GM19239 (cell line): ENCODE measurements at regions not wholly inside any gene's neighbourhood (a gene's known extent, or its start where the extent isn't known, plus 50 kb on each side); places are given as distances from the start of the nearest gene placed in this dataset.
"Not testable (repeated sequence)": the region's sequence is repeated elsewhere in the genome, so short reads cannot be mapped to it uniquely, and the experiment has no call there.

Source experiments
- DNase-seq: peaks from one replicate; pipeline ENCODE4 v3.0.0; 2011; ENCODE audit warnings: low spot score; ENCODE audit not compliant: insufficient read length
- FAIRE-seq: peaks from 2 replicates; lab custom pipeline; 2011; peaks lifted over from hg19 to GRCh38; lab: Jason Lieb, UNC

DNA sequence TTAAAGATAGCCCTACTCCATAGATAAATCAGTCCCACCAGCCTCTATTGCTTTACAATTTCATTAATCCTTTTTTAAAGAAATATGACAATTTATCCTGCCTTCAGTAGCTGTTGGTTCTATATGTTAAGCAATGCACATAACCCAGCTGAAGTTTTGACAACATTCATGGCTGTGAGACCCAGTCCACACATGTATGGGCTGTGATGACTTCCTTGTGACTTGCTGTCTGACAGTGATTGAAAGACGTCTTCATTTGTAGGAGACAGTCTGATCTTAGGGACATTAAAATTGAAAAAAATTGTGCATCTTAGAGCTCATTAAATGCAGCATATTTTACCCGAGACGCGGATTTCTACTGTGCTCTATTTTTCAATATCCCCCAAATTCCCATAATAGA, 252.0 kb upstream of the ASIC2 start:
- no peak for FAIRE-seq

GRCh38 chr17:33550261-33550660, 257.2 kb upstream of the ASIC2 start:
- DNase-seq (no peak), FAIRE-seq (no peak)

More for the DNA sequence above, 252.0 kb upstream of the ASIC2 start:
- no peak for DNase-seq

- DNase-seq: no peak
- no peak for FAIRE-seq
Observed at GRCh38 chr17:33551075-33551474, 258.0 kb upstream of the ASIC2 start.

DNA sequence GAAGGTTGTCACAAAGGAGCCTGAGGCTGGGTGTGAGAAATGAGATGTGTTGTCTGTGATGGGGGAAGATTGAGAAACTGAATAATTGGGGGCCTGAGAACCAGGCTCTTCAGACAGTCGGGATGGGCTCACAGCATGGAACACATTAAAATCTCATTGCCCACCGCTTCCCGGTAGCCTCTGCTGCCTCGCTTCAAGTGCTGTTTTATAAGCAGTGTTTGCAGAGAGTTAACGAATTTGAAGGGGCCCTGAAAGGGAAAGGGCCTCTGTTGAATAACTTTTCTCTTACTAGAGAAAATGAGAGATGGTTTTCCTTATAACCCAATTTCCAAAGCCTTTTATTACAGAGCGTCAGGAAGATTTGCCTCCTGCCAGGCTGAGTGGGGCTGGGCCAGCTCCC, 258.8 kb upstream of the ASIC2 start:
- DNase-seq (no peak), FAIRE-seq (no peak)

GRCh38 chr17:33560165-33560564, 267.1 kb upstream of the ASIC2 start:
- no peak for FAIRE-seq
- DNase-seq: no peak

DNA sequence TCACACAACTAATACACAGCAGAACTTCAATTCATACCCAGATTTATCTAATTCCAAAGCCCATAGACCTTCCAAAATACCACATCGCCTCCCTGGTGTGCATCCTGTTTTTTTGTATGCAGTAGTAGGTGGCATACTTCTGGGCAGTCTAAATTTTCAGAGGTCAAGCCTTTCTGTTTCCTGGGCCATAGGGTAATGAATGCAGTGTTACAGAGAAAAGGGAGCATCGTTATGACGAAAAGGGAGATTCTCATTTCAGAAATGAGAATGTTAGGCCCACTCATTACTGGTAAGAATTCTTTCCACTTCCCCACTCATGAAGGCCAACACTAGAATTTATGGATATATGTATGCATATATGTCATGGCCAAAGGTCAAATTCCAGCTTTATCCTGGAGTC, 267.8 kb upstream of the ASIC2 start:
- DNase-seq (no peak), FAIRE-seq (no peak)

DNA sequence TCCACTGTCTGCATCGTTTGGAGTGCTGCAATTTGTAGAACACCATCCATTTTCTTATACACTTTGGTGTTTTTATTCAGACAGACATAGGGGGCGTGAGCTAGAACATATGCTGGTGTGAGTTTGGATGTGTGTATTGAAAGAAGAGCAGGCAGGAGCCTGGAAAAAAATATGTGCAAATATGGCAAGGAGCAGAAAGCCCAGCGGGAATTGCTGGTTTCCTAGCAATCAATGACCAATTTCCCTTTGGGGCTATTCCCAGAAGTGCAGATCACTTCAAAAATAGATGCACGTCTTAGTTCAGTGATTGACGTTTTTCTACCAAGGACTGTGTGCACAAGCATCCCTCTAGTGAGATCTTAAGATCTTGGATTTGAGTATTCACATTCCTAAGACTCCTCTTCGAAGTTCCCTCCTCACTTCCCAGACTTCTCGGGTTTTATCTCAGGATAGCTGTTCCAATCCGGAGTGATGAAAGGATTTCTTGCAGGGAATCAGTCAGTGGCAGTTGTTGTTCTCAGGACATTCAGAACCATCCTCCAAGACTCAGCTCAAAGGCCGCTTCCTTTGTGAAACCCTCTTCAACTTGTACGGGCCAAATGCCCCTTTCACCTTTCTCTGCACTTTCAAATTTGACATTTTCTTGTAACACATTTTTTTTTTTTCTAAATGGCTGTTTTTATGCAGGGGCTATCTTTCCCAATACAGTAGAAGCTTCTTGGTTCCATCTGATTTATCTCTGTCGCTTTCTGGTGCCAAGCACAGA, 268.7 kb upstream of the ASIC2 start:
- FAIRE-seq (no peak), DNase-seq (no peak)

- DNase-seq (no peak), FAIRE-seq (no peak)
Observed at GRCh38 chr17:33562792-33563191, 269.7 kb upstream of the ASIC2 start.

DNA sequence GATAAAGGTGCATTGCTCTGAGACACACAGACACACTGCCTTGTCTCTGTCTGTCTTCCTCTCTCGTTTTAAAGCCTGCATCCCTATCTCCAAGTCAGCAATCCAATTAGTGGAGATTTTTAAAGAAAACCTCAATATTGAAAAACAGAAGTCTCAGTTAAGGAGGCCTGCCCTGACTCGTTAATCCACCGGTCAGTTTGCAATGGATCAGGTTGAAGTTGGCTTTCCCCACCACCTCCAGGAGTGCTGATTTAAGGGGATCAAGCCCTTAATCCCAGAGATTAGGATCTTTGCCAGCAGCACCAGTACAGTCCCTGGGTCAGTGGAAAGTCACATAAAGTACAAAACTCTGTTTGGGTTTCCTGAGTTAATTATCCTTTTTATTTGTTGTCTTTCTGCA, 271.1 kb upstream of the ASIC2 start:
- no peak for FAIRE-seq
- DNase-seq: no peak

GRCh38 chr17:33567223-33567622, 274.1 kb upstream of the ASIC2 start:
- DNase-seq (no peak), FAIRE-seq (no peak)

- no peak for DNase-seq
- no peak for FAIRE-seq
Observed at GRCh38 chr17:33572615-33573014, 279.5 kb upstream of the ASIC2 start.

DNA sequence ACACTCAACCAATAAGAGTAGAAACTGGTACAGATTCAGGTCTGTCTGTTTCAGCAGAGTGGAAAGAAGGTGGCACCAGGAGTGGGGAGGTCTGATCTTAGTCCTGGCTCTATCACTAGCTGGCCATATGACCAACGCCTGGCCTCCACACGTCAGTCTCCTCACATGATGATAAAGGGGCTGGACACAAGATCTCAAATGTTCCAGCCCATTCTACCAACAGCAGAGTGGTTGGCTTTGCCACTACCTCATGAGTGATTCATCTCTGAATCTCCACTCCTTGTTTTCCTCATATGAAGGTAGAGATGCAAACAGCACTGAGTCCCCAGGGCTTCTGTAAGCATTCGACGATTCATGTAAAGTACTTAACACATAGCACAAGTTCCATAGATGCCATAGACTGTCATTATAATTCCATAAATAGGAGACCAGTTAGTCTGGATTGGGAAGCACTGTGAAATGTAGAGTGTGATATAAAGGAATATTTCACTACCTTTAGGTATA, 281.9 kb upstream of the ASIC2 start:
- no peak for FAIRE-seq
- no peak for DNase-seq

DNA sequence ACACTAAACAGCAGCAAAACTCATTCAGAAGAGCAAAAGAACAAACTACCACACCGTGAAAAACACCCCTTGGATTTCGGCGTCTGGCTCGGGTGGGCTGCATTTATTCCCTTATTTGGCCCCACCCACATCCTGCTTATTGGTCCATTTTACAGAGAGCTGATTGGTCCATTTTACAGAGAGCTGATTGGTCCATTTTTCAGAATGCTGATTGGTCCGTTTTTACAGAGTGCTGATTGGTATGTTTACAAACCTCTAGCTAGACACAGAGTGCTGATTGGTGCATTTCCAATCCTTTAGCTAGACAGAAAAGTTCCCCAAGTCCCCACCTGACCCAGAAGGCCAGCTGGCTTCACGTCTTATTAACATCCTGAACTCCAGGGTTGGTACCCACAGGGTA, 286.6 kb upstream of the ASIC2 start:
- not testable (repeated sequence) for DNase-seq, FAIRE-seq

GRCh38 chr17:33580215-33580614, 287.1 kb upstream of the ASIC2 start:
- DNase-seq (no peak), FAIRE-seq (no peak)

DNA sequence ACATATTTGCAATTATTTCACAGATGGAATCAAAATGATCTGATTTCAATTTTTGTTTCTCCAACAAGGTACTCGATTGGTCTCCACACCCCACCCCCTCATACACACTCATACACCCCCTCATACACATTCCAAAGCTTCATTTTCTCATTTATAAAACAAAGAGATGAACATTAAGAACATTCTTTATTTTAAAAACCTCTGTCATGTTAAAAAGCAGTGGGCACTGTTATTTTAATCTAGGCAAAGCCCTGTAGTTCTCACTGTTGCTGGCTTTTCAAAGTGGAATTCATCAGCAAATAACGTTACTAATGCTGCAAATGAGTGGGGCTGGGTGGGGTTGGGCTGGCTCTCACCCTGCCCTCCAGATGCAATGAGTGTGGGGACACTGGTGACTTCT, 289.6 kb upstream of the ASIC2 start:
- FAIRE-seq: no peak

DNA sequence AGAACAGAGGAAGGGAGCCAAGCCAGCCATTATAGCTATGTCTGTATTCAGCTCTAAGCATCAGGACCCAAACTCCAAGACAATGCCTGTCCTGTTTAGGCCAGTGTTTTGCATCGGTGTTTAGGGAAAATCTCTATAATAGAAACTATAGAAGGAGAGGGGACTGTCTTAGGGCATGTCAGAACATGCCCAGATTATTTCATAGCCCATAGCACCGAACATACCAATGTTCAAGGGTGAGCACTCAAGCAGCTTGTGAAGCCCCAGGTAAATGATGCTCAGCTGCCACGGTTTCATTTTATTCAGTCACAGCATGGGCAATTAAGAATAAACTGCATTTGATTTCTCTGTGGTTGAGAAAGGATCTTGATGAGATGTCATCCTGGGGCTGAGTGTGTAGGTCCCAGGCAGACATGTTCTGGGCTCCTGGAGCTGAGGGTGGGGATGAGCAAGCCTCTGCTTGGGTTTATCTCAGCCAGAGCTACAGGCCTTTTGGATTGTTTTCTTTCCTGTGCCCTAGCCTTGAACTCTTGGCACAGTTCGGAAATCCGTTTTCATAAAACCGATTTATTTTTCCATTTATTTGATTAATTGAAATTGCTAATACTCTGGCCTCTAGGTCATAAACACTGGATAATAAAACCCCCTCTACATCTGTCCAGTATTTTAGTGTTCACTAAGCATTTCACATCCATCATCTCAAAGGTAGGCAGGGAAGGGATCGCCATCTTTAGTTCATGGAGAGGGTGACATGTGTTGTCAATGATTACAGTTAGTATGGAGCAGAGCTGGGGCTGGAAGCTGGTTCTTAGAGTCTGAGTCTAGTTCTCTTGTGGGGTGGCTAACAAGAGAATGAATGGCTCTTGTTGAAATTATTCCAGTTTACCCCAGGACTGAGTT, 290.7 kb upstream of the ASIC2 start:
- FAIRE-seq: no peak
- DNase-seq: no peak

More for the DNA sequence above, 289.6 kb upstream of the ASIC2 start:
- DNase-seq: no peak

GRCh38 chr17:33593991-33594390, 300.9 kb upstream of the ASIC2 start:
- DNase-seq (no peak), FAIRE-seq (no peak)

- no peak for FAIRE-seq
- no peak for DNase-seq
Observed at GRCh38 chr17:33595828-33596227, 302.7 kb upstream of the ASIC2 start.

DNA sequence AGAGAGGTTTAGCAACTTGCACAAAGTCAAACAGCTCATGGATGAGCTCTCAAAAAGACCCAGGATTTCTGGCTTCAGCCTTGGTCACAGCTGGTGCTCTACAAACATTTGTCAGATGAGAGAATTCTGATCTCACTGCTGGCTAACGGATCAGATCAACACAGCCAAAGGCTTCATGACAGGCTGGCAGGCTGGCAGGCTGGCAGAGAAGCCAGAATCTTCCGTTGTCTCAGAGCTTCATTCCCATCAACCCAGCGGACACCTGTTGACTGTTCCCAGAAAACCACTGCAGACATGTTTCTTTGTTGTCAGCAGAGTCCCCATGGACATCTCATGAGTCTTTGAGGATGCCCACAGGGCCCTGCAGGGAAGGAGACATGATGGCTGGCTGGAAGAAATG, 303.8 kb upstream of the ASIC2 start:
- DNase-seq: no peak
- no peak for FAIRE-seq

DNA sequence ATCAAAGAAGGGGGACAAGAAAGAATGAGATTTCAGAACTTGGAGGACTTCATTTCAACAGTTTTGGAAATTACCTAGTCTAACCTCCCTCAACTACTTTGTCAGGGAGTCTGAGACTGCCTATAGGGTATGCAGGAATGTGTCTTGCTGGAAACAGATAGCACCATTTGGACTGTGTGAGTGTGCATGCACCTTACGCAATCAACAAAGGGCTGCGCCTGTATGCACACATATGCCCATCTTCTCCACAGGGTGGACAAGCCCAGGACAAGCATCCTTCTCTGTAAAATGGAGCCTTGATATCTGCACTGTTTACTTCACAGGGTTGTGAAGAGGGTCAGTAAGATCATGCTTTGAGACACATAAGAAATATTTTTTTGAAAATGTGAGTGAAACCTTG, 305.7 kb upstream of the ASIC2 start:
- FAIRE-seq (no peak), DNase-seq (no peak)

GRCh38 chr17:33602981-33603380, 309.9 kb upstream of the ASIC2 start:
- DNase-seq (no peak), FAIRE-seq (no peak)
